ENCODE measurements at regions not wholly inside any gene's neighbourhood (a gene's known extent, or its start where the extent isn't known, plus 50 kb on each side); places are given as distances from the start of the nearest gene placed in this dataset.
A peak's percentile ranks its signal among the peaks of the same experiment; 100 is the strongest.
"Not testable (repeated sequence)": the region's sequence is repeated elsewhere in the genome, so short reads cannot be mapped to it uniquely, and the experiment has no call there.

DNA sequence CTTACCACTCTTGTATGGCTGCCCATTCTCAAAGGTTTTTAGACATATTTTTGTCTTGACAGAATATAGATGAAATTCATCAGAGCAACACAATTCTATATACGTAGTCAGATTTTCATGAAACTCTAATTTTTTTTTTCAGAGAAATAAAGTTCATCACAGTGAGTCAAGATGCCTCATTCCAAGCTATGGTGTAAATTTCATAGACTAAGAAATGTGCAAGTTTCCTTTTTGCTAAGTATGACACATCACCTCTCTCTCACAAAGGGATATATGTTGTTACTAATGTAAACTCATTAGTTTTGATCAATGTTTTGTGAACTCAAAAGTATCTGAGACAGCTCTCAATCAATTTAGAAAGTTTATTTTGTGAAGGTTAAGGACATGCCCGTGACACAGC, 60.4 kb upstream of the ATXN3L start:
- Mint-ChIP-seq H3K27me3 (ENCODE audit: unreplicated experiment) (peaks cover 9% of the 10 kb centered on the region), H3K36me3 (ENCODE audit: unreplicated experiment) (no peaks in the 10 kb centered on the region), H3K4me1 (ENCODE audit: low read depth, unreplicated experiment) (peaks cover 26% of the 10 kb centered on the region), H3K9me3 (ENCODE audit: unreplicated experiment) (peaks cover 13% of the 10 kb centered on the region), H3K27ac (ENCODE audit: unreplicated experiment) (peak overlapping the region; percentile 43), H3K4me3 (ENCODE audit: unreplicated experiment) (no peak overlapping the region)
- no peak for DNase-seq
- no peak for TF ChIP-seq CTCF (IDR thresholded peaks at IDR 0.05; ENCODE audit: partially characterized antibody, unreplicated experiment)

GRCh38 chrX:13378562-13379518, 59.0 kb upstream of the ATXN3L start:
- Mint-ChIP-seq H3K27ac (ENCODE audit: unreplicated experiment) (peak overlapping the region; percentile 100), H3K9me3 (ENCODE audit: unreplicated experiment) (peaks cover 13% of the 10 kb centered on the region), H3K4me1 (ENCODE audit: low read depth, unreplicated experiment) (peaks cover 28% of the 10 kb centered on the region)
- H3K27me3 Mint-ChIP-seq (ENCODE audit: unreplicated experiment); H3K4me3 Mint-ChIP-seq (ENCODE audit: unreplicated experiment); H3K36me3 Mint-ChIP-seq (ENCODE audit: unreplicated experiment); DNase-seq: not testable (repeated sequence)

DNA sequence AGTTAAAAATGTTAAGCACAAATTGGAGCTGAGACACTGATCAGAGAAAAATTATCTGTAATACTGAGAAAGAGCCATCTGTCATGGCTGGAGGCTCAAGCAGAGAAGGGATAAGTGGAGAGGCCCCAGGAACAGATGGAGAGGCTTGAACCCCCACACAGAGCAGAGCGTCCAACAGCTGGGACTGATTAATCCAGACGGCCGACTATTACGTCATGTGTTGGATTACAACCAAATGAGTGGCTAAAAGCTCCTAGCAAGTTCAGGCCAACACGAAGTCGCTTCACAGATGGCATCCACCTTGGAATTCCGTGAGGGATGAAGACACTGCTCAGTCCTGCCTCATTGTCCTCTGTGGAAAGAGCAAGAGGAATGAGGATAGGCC, 57.7 kb upstream of the ATXN3L start:
- H3K4me3 Mint-ChIP-seq (ENCODE audit: unreplicated experiment), result peak overlapping the region; percentile 77
- H3K9me3 Mint-ChIP-seq (ENCODE audit: unreplicated experiment), result peaks cover 13% of the 10 kb centered on the region
- H3K27me3 Mint-ChIP-seq (ENCODE audit: unreplicated experiment), result peaks cover 7% of the 10 kb centered on the region
- no peaks in the 10 kb centered on the region for H3K36me3 Mint-ChIP-seq (ENCODE audit: unreplicated experiment)
- H3K27ac Mint-ChIP-seq (ENCODE audit: unreplicated experiment), result peak overlapping the region; percentile 100
- peak; percentile 43 for DNase-seq
- no peak for TF ChIP-seq CTCF (IDR thresholded peaks at IDR 0.05; ENCODE audit: partially characterized antibody, unreplicated experiment)
- peaks cover 23% of the 10 kb centered on the region for H3K4me1 Mint-ChIP-seq (ENCODE audit: low read depth, unreplicated experiment)

DNA sequence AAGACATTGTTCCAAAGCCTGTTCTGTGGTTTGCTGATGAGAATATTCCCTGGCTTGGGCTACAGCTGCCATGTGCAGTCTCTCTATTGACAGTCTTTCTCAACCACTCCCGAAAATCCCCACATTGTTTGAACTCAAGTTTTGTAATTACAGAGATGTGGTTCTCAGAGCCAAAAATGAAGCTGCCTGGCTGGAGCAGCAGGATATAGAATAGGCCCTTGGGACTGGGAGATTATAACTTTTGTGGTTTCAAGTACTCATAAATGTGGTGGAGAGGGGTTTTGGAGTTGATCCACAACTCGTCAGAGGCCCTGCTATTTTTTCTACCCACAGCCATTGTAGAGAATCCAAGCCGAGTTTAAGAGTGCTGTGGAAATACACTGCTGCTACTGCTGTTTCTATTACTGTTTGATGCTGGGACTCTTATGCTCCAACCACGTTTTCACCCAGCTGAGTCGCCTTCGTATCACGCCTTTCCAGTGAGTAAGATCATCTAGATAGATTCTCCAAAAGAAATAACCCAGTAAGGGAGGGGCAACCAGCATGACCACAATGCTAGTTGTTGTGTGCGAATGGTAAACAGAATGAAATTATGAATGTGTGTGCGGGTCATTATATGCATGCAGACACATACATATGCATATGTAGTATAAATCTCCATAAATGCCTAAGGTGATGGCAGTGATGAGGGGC, 57.1 kb upstream of the ATXN3L start:
- Mint-ChIP-seq H3K4me1 (ENCODE audit: low read depth, unreplicated experiment) (peaks cover 23% of the 10 kb centered on the region), H3K27ac (ENCODE audit: unreplicated experiment) (peak overlapping the region; percentile 100), H3K9me3 (ENCODE audit: unreplicated experiment) (peaks cover 13% of the 10 kb centered on the region), H3K36me3 (ENCODE audit: unreplicated experiment) (no peaks in the 10 kb centered on the region), H3K4me3 (ENCODE audit: unreplicated experiment) (peak overlapping the region; percentile 77), H3K27me3 (ENCODE audit: unreplicated experiment) (peaks cover 7% of the 10 kb centered on the region)
- no peak for DNase-seq
- TF ChIP-seq CTCF (IDR thresholded peaks at IDR 0.05; ENCODE audit: partially characterized antibody, unreplicated experiment), result no peak

DNA sequence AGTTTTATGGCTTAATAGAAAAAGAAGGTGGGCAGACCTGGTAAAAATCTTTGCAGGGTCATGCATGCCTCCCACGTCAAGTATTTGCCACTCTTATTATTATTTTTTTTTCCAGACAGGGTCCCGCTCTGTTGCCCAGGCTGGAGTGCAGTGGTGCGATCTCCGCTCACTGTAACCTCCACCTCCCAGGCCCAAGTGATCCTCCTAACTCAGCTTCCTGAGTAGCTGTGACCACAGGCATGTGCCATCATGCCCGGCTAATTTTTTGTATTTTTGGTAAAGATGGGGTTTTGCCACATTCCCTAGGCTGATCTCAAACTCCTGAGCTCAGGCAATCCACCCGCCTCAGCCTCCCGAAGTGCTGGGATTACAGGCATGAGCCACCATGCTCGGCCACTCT, 55.7 kb upstream of the ATXN3L start:
- H3K36me3 Mint-ChIP-seq (ENCODE audit: unreplicated experiment); DNase-seq; H3K4me3 Mint-ChIP-seq (ENCODE audit: unreplicated experiment); H3K27me3 Mint-ChIP-seq (ENCODE audit: unreplicated experiment): not testable (repeated sequence)
- peaks cover 13% of the 10 kb centered on the region for H3K9me3 Mint-ChIP-seq (ENCODE audit: unreplicated experiment)
- peak overlapping the region; percentile 100 for H3K27ac Mint-ChIP-seq (ENCODE audit: unreplicated experiment)
- H3K4me1 Mint-ChIP-seq (ENCODE audit: low read depth, unreplicated experiment), result peaks cover 29% of the 10 kb centered on the region

DNA sequence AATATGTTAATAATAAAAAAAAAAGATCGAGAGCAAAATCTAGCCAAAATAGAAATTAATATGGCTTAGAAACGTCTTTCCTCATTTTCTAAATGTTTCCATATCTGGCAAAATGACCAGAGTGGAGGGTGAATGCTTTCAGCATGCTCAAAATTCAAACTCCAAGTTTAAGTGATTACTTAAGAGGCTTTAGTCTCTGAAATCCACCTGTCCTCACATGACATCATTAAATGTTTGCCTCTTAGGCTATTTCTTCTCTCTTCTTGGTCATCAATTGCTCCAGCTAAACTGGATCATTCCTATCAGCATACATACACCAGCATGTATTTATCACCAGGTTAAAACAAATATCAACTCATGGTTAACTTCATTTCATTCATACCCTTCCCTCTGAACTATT, 54.5 kb upstream of the ATXN3L start:
- Mint-ChIP-seq H3K9me3 (ENCODE audit: unreplicated experiment) (peaks cover 11% of the 10 kb centered on the region), H3K36me3 (ENCODE audit: unreplicated experiment) (no peaks in the 10 kb centered on the region), H3K4me3 (ENCODE audit: unreplicated experiment) (no peak overlapping the region), H3K27me3 (ENCODE audit: unreplicated experiment) (peaks cover 9% of the 10 kb centered on the region), H3K4me1 (ENCODE audit: low read depth, unreplicated experiment) (peaks cover 31% of the 10 kb centered on the region), H3K27ac (ENCODE audit: unreplicated experiment) (no peak overlapping the region)
- no peak for DNase-seq
- no peak for TF ChIP-seq CTCF (IDR thresholded peaks at IDR 0.05; ENCODE audit: partially characterized antibody, unreplicated experiment)
